Stimulated activated CD4-positive, alpha-beta T cell treated with anti-CD3 and anti-CD28 coated beads, Interleukin-12 subunit alpha, Interleukin-12 subunit beta, amount 100 ng/mL, for 24 hours (primary cell): ENCODE measurements at regions not wholly inside any gene's neighbourhood (a gene's known extent, or its start where the extent isn't known, plus 50 kb on each side); places are given as distances from the start of the nearest gene placed in this dataset.

ENCODE experiments used
- DNase-seq, 2 experiments: peaks; one replicate each; pipeline ENCODE4 v3.0.0-alpha.2; 2020; ENCODE audit warnings: low read depth in 2 of 2

DNA sequence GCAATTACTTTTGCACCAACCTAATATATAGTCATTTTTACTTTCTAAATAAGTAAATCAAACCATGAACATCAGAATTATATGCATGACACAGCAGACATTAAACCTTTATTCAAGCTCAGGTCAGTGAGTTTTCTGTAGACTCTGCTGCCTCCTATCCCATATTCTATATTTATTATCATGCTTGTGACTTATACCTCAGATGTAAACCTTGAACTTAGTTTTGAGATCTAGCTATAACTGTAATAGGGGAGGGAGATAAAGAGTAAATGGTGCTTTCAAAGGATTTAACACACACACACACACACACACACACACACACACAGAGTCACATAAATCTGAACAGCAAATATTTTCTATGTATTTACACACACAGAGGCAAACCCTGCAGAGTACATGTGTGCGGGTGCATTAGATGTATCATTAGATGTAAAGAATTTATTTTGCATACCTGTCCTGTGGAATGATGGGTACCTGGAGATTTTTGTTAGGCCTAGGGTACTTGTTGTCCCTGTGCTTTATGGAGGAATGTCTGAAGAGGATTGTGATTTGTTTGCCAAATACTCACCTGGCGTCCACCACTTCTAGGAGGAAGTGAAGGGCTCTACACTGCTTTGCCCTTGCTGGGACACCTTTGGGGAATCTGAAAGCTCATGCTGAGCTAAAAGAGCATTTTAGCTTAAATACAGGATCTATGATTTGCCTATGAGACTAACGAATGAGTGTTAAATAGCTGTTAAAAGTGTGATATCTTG, 521.9 kb downstream of the KLF5 start:
- no peak for DNase-seq

DNA sequence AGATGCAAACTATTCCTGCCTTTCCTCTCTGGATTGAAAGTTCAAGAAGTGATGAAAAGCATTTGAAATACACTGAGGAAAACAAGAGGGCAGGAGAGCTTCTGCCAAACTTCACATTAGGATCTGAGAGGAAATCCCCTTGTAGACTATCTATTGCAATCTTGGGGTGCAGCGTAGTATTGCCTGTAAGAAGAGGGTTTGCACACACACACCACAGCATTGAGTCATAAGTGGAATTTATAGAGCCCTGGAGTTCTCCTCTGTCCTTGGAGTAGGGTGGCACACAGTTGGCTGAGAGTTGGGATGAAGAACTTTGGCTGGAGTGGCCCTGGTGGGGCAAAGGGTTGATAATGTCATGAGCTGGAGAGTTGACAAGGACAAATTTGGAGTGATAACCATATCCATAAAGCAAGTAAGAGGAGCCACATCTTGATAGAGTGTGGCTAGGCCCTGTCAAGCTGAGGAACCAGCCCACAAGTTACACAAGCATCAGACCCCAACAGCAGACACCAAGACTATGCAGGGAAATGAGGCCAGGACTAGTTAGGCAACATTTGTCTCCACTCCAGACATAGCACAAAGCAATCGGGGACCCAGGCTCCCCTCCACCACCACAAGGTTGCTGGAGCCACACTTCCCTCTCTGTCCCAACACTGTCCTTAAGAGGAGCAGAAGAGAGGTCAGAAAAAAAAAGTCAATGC, 520.9 kb downstream of the KLF5 start:
- no peak for DNase-seq

DNA sequence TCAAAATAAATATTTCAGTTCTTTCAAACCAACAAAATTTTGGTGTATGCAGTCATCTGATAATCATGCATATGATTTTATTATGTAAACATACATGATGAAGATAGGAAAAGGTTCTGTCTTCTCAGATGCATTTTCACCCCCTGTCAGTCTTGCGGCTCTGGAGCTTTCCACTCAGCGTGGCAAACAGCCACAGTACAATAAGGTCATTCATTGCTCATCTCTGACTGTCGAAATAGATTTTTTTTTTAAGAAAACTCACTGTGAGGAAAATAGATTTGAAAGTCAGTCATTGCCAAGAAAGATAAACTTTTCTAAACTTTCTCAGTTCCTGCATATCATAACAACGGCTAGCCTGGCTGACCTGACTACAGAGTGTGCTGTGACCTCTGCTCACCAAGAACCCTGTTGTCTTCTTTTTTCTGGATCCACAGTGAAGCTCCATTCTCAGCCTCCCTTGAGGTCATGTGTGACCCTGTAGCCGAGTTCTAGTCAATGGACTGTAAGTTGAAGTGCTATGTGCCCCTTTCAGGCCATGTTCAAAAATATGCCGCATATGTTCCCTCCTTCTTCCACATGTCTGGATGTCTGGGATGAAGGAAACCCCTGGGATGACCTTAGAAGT, 519.6 kb downstream of the KLF5 start:
- DNase-seq: no peak

DNA sequence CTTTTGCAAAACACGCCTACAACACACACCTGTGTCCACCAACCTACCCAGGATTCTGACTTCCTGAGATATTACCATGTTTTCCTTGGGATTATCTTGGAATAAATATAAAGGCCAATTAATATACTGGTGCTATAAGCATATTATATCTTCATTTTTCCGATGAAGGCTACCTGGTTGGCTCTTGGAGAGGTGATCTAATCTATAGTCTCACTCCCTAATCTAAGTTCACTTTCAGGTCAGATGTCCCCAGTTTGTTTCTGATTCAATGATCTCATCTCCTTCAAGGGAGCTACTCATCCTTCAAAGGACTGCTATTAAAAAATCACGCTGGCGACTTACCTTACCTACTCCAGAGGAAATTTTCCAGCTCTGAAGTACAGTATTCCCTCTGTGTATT, 517.5 kb downstream of the KLF5 start:
- DNase-seq: no peak

DNA sequence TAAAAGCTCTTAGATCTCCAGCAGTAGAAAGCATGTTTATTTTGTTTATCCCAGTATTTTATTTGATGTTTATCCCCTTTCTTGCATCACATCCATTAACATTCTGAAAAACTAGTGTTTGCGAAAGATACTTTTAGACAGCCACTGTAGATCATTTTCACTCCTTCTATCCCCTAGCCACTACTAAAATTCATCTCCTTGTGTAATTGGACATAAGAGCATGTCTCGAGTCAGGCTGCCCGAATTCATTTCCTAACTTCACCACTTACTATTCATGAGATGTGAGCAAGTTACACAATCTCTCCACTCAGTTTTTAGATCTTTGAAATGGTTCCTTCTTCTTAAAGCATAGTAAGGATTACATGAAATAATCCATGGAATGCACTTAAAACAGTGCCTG, 514.0 kb downstream of the KLF5 start:
- DNase-seq: no peak

DNA sequence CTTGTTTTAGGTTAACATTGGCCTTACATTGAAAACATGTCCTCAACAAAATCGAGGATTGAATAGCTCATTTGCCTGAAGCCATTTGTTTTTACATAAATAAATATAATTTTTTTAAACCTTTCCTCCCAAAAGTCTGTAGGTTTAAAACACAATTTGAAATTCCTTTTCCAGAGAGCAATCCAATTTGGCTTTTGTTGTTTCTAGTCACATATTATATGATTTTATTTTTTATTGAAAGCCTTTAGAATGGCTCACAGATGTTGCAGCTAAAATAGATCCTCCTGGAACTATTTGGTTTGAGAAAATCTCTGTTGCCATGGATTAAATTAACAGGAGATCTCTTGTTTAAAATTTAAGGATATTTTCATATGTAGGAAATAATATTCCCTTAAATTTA, 512.6 kb downstream of the KLF5 start:
- DNase-seq: no peak

DNA sequence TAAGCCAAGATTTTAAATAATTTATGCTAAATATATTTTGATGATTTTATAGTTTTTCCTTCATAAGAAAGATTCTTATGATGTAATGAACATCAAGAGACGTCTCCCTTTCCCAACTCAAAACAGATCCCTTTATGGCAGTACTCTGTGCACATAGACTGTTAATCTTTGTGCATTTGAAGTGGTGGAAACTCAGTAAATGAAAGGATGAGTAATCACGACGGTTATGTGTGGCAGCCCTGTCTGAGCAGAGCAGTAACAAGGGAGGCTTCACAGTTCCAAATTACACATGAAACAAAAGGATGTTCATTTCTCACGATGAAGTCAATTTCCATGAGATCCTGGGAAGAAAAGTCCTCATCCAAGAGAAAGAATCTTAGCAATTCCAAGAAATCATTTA, 498.1 kb downstream of the KLF5 start:
- no peak for DNase-seq

DNA sequence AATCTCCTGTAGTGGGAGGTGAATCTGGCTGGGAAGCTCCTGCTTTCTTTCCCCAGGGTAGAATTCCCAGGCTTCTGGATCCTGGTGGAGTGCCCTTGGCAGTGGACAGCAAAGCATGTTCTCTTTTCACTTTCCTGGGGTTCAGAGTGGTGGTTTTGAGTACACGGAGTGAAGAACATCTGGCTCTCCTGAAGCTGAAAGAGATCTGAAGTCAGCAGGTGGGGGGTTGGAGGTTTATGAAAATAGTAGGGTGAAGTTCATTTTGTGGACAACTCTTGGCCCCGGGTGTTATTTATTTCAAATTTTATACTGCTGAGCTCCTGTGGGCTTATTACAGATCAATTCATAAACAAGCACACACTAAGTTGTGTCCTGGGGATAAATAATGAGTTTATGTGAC, 497.3 kb downstream of the KLF5 start:
- no peak for DNase-seq

DNA sequence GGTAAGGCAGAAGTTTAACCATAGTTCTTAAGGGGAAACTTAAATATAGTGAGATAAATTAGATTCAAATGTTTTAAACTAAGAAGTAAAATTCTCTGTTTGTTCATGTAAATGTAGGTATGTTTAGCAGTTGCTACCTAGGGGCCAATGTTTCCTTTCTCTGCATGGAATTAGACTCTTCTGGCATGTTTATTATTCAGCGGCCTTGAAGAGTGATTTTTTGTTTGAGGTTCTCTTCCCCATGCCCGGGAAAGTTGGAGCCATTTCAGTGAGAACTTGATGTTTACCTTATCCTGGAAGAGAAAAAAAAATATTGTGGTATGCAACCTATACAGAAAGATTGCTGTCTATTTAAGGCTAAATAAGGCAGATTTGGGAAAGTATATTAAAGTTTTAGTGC, 492.9 kb downstream of the KLF5 start:
- no peak for DNase-seq

DNA sequence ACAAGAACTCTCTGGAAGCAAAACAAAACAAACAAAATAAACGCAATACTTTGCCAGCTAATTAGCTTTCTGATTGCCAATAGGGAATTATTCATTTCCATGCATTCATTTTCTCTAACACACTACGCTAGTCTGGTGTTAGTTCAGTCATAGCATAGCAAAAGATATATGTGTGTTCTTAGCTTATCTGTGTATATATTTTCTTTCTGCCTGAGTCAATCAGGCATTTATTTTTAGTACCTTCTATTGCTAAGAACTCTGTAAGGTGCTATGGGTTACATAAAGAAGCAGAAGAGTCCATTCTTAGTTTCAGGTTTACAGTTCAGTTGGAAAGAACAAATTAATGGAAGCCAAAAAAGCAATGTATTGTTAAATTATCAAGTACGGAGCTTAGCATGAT, 490.9 kb downstream of the KLF5 start:
- DNase-seq: no peak

DNA sequence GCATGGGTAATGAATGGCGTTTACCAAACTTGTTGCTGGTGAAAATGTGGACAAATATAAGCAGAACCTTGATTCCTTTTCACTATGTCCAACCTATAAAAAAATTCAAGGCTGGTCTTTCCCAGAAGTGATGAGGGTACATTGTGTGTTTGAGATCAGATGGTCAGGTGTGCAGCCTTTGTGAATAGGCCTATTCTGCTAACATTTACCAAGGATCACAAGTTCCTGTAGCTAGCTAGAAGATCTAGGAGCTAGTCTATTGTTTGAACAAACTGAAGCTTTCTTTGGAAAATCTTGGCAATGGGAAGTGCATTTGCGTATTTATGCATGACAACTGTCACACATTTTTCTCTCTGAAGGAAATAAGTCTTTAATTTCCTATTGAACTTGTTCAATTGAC, 489.6 kb downstream of the KLF5 start:
- DNase-seq: no peak

DNA sequence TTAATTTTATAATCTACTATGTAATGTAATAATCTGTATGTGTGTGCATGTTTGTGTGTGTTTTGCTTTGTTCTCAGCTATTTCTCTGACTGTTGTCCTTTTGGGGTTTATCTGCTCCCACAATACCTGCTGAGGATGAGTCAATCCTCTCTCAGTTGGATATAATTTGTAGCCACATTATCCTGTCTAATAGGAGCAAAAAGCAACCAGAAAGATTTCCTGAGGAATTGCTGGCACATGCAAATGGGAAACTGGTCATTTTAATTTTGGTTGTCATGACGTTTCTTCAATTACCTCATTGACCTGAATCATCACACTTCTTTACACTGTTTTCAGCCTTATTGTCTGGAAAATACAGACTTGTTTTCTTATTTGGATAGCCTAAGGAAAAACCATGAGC, 488.4 kb downstream of the KLF5 start:
- DNase-seq: no peak

DNA sequence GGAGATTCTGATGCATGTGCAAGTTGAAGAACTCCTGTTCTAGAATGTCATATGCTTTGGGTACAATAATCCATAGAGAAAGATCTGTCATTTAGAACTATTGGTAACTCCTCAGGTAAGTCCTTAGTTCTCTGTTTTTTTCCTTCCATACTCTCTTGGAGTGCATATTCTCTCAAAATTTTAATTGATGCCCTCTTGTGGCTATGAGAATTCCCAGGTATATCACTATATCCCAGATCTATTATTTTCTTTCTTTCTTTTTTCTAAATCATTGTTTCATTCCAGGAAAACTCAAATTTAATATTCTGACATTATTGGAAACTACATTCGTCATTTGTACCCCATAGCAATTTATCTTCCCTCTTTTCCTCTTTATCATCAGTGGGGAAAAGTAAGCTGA, 485.4 kb downstream of the KLF5 start:
- DNase-seq: no peak

DNA sequence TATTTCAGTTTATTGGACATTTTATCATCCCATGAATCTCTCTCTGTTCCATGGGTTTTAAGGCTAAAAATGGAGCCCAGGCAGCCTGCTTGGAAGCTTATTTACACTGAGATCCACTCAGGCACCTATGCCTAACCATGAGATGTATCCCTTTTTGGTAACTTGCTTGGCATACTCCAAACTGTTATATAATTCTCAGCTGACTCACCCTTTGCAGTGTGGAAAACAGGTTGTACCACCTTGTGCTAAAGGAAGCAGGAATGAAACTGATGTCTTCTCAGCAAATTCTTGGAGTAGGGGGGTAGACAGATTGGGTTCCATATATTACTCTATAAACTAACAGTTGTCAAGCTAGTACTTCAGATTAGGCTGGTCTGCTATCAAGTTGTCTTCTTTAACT, 483.6 kb downstream of the KLF5 start:
- DNase-seq: no peak

DNA sequence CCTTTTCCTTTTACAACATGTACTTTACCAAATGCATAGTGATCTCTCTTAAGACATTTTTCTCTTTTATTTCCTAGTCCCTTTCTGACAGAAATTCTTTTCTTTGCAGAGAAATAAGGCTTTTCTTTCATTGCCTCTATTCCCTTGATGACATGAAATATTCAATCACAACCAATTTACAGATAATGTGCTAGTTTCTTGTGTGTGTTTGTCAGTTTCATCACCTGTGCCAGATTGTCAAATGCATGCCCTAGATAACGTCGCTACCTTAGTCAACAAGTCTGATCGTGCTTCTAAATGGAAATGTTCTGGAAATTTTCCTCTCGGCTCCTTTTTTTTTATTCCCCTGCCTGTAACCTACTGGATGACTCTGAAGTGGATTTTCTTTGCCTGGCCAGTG, 478.1 kb downstream of the KLF5 start:
- no peak for DNase-seq

DNA sequence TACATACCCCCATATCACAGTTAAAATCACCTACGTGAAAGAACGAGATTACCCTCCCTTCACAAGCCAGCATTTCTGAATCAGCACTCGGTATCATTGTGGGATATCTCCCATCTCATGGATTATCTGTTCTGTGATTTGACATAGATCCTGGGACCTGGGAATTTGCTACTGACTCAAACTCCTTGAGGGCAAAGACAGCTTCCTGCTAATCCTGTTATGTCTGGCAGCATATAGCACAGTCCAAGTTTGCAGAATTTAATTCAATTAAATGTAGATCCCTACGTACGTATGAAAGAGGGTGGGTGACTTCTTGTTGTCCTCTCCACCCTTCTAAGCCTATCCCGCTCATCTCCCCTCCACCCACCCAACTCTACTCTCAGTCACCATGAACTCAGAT, 476.5 kb downstream of the KLF5 start:
- DNase-seq: no peak

DNA sequence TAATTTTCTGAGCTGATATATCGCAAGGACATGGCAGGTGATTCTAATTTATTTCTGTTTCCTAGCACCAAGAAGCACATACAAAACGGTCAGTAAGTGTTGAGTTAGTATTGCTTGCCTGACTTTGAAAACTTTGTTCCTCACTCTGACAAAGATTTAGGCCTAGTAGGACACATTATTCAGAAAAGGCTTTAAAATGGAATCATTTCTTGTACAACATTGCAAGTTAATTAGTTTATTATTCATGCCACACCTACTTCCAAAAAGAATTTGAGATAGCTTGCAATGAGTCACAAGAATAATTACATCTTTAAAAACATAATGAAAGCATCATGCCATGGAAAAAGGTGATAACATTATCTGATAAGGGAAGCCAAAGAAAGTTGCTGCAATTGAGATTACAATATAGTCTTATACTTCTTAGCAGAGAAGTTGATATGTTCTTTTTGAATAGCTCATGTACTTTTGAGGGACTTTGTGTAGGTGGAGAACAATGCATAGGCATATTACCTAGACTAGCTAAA, 474.2 kb downstream of the KLF5 start:
- no peak for DNase-seq

DNA sequence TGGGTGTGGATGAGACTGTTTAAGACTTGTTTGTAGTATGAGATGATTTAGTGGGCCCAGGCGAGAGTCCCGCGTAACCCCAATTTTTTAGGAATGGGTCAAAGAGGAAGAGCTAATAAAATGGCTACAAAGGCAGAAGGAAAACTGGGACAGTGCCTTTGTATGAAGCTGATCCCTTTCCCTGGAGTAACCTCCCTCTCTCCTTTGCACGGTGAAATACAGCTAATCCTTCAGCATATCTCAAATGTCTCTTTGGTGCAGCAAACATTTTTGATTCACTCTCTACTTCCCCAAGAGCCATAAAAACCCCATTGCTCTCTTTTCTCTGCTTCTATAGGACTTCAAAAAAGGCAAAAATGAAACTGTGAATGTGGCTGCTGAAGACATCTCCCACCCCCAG, 473.8 kb downstream of the KLF5 start:
- DNase-seq: no peak

DNA sequence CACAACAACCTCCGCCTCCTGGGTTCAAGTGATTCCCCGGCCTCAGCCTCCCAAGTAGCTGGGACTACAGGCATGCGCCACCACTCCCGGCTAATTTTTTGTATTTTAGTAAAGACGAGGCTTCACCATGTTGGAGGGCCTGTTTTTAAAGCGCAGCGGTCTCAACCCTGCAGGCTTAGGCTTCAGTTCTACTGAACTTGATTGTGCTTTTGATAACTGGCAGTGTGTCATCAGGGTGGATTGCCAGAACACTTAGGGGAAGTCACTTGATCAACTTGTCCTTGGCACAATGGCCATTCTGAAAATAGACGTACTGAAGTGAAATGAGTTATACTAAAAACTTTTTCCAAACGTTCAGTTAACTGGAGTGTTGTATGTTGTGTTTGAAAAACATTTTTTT, 472.2 kb downstream of the KLF5 start:
- DNase-seq: no peak

DNA sequence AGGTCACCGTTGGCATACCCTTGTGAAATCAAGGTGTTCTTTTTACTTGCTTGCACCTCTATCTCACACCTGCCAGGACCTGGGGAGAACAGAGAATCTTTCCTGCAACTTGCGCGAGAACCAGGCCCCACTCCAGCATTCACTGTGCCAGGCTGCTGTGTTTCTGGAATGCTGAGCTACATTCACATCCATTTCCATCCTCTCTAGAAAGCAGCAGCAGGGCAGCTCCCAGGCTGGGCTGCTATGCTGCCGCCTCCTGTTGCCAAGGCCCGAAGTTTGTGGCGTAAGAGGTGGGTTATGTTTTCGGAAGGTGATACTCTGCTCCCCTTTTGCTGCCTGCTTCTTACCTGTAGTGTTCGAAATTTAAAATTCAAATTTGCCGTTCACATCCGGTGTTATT, 464.1 kb downstream of the KLF5 start:
- DNase-seq: no peak

DNA sequence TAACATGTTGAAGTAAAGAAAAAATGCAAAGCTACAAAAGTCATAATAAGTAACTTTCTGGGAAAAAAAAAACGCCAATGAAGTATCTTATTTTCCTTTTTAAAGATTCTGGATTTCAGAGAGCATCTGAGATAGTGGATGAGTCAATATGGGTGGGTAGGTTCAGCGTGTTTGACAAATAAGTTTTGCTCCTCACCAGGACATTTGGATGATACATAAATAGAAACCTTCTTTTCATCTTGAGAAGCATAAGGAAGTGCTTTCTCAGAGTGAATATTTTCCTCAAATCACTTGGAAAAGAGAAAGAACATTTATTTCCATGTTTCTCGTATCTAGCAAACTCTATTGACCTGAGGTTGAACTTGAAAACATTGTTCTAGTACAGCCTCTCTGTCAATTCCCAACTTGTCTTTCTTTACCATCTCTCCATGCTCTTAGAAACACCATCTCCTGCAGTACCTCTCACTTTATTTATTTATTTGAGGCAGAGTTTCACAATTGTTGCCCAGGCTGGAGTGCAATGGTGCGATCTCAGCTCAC, 463.2 kb downstream of the KLF5 start:
- DNase-seq: no peak

DNA sequence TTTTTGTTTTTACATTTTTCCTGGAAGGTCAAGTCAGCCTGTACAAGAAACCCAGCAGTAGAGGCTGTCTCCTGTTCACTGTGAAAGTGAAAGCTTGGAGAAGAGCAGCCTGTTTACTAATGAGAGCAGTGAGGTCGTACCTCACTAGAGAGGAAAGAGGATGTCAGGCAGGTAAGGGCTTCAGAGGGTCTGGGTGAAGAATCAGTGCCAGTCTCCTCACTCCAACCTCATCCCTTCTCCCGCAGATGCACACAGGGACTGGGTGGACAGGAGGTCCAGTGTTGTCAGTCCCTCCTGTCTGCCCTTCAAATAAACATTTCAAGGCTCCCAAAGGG, 462.5 kb downstream of the KLF5 start:
- no peak for DNase-seq
